Small intestine (tissue), 7 donors: ENCODE measurements at regions not wholly inside any gene's neighbourhood (a gene's known extent, or its start where the extent isn't known, plus 50 kb on each side); places are given as distances from the start of the nearest gene placed in this dataset.

Experiments
- DNase-seq, 2 donors: peaks; one replicate each; pipeline versions ENCODE4 v3.0.0 to v3.0.0-alpha.2; 2013
- FAIRE-seq: peaks from 2 replicates; lab custom pipeline; 2012; peaks lifted over from hg19 to GRCh38; lab: Jason Lieb, UNC
- H3K27ac ChIP-seq, 3 donors: one replicate each; pipeline ENCODE4 v1.5.1; 2013; ENCODE audit warnings: low read length in 2 of 3, mild to moderate bottlenecking in 2 of 3, control low read depth in 1 of 3, inconsistent platforms in 1 of 3, low read depth in 1 of 3, moderate library complexity in 1 of 3
- H3K27me3 ChIP-seq, 3 donors: one replicate each; pipeline ENCODE4 v1.6.1; 2013; ENCODE audit warnings: low read length in 3 of 3, inconsistent platforms in 1 of 3; ENCODE audit not compliant: control insufficient read depth in 3 of 3, insufficient read depth in 3 of 3
- H3K36me3 ChIP-seq, 3 donors: one replicate each; pipeline ENCODE4 v1.6.1; 2013; ENCODE audit warnings: low read length in 3 of 3, inconsistent platforms in 1 of 3, low read depth in 1 of 3, mild to moderate bottlenecking in 1 of 3, moderate library complexity in 1 of 3; ENCODE audit not compliant: control insufficient read depth in 3 of 3, insufficient read depth in 2 of 3
- H3K4me1 ChIP-seq, 3 donors: one replicate each; pipeline ENCODE4 v1.6.1; 2013; ENCODE audit warnings: low read length in 2 of 3, inconsistent platforms in 1 of 3, low read depth in 1 of 3, mild to moderate bottlenecking in 1 of 3, moderate library complexity in 1 of 3; ENCODE audit not compliant: control insufficient read depth in 3 of 3, insufficient read depth in 2 of 3
- H3K4me3 ChIP-seq, 3 donors: one replicate each; pipeline ENCODE4 v1.5.1; 2013; ENCODE audit warnings: low read length in 3 of 3, control low read depth in 1 of 3, inconsistent platforms in 1 of 3, low read depth in 1 of 3, mild to moderate bottlenecking in 1 of 3, moderate library complexity in 1 of 3
- H3K9me3 ChIP-seq, 2 donors: one replicate each; pipeline ENCODE4 v1.6.1; 2013; ENCODE audit warnings: low read depth in 1 of 2, low read length in 1 of 2; ENCODE audit not compliant: control insufficient read depth in 2 of 2, insufficient read depth in 1 of 2
- WGBS, 3 donors: extraction: QIAGEN DNeasy Blood & Tissue Kit; methylation state at CpG; one replicate each; pipeline ENCODE4 v1.1.7; 2013; 5-methylcytosine and 5-hydroxymethylcytosine counted together
- donor health status: healthy with polysubstance abuse.
- donor health status: control.
- donor health status: control.
- donor health status: Bipolar disorder and iron deficiency.
- donor health status: healthy.

DNA sequence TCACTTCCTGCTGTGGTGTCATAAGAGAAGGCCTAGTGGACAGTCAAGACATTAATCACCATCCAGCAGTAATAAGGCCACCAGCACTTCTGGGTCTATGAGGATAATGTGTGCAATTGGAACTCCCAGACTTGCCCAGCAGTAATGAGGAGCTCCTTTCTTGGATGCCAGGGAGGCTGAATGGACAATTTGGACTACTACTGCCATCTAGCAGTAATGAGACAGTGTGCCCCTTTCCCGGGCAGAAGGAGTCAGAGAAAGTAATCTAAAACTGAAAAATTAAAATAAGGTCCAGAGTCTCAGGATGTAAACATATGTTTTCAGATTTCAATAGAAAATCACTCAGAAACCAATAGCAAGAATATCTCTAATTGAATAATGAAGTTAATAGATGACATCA, 400.4 kb downstream of the CDC14C start:
- no peak for DNase-seq
- 58 to 78% (median 67%) methylated on average over 1 of the region's 1 CpG for WGBS, 3 donors
- Histone ChIP-seq H3K27ac (no peak overlapping the region), H3K4me3 (no peak overlapping the region), H3K9me3 (no peaks in the 10 kb centered on the region), H3K4me1 (no peaks in the 10 kb centered on the region), H3K27me3 (no peaks in the 10 kb centered on the region), H3K36me3 (no peaks in the 10 kb centered on the region)
- FAIRE-seq: no peak

DNA sequence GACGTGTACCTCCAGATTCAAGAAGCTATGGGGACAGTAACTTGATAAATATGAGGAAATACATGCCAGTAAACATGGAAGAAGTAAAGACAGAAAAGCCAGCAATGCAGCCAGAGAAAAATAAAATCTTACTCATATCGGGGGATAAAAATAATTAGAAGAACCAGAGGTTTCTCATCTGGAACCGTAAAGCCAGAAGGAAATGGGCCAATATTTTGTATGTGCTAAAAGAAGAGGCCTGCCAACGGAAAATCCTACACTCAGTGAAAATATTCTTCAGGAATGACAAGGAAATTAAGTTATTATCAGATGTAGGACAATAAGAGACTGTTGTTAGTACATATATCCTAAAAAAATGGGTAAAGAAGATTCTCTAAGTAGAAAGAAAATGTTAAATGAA, 401.2 kb downstream of the CDC14C start:
- Histone ChIP-seq H3K4me3 (no peak overlapping the region), H3K4me1 (no peaks in the 10 kb centered on the region), H3K36me3 (no peaks in the 10 kb centered on the region), H3K27ac (no peak overlapping the region), H3K9me3 (no peaks in the 10 kb centered on the region), H3K27me3 (no peaks in the 10 kb centered on the region)
- DNase-seq (no peak), FAIRE-seq (no peak)
- WGBS, 3 donors: 57 to 71% (median 66%) methylated on average over 4 of the region's 4 CpGs

DNA sequence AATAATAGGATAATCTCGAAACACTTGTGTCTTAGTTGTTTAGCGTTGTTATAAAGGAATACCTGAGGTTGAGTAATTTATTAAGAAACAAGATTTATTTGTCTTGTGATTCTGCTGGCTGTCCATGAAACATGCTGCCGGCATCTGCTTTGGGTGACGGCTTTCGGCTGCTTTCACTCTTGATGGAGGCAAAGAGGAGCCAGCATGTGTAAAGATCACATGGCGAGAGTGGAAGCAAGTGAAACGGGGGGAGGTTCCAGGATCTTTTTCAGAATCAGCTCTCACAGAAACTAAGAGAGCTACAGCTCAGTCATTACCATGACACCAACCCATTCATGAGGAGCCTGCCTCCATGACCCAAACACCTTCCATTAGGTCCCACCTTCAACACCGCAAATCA, 402.8 kb downstream of the CDC14C start:
- no peak for FAIRE-seq
- Histone ChIP-seq H3K27me3 (no peaks in the 10 kb centered on the region), H3K27ac (no peak overlapping the region), H3K4me3 (no peak overlapping the region), H3K36me3 (no peaks in the 10 kb centered on the region), H3K4me1 (no peaks in the 10 kb centered on the region), H3K9me3 (no peaks in the 10 kb centered on the region)
- DNase-seq: no peak
- 91% methylated on average over 8 of the region's 8 CpGs for WGBS, 3 donors

DNA sequence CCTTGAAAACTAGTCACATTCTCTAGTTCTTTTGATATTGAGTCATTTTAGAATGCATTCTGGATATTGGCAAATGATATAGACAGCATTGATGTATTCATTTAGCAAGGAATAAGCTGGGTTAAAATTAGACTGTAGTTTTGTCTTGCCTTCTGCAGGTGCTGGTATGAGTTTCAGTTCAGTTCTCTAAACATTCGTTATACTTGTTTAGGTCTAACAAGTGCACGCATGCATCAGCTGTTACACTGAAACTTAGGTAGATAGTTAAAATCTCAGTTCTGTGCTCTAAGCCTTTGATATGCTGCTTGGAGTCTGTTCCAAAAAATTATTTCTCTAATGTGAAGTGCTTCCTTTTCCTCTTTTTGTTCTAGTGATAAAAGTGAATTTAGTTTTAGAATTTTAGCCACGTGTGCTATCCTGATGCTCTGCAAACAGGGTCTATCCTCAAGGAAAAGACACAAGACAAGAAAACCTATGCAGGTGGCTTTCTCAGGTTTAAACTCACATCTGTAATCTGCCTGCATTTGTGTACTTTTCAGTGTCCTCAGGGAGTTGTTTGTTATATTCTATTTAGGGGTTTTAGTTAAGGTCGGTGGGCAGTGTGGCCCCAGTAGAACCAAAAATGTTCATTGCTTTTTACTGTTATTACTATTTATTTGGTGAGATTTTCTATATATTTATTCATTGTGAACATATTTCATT, 409.0 kb downstream of the CDC14C start:
- DNase-seq (no peak), FAIRE-seq (no peak)
- Histone ChIP-seq H3K27ac (no peak overlapping the region), H3K4me1 (no peaks in the 10 kb centered on the region), H3K27me3 (no peaks in the 10 kb centered on the region), H3K9me3 (no peaks in the 10 kb centered on the region), H3K4me3 (no peak overlapping the region), H3K36me3 (no peaks in the 10 kb centered on the region)
- WGBS, 3 donors: 63 to 78% (median 78%) methylated on average over 4 of the region's 4 CpGs

DNA sequence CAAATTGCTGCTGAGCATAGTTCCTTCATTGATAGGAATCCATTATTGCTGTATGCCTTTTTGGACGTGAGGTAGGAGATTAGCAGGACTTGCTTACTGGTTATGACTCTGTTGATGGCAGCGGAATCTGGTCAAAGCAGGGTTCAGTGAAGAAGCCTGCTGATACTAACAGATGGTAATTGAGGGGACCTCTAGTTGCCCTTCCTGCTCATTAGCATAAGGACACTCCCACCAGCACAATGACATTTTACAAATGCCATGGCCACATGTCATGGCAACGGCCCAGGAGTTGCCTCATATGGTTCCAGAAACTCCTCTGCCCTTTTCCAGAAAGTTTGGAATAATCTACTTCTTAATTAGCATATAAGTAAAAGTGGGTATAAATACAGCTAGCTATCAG, 417.5 kb downstream of the CDC14C start:
- FAIRE-seq (no peak), DNase-seq (no peak)
- H3K36me3 ChIP-seq: no peaks in the 10 kb centered on the region
- no peak overlapping the region for H3K4me3 ChIP-seq
- H3K4me1 ChIP-seq: no peaks in the 10 kb centered on the region
- no peak overlapping the region for H3K27ac ChIP-seq
- H3K27me3 ChIP-seq: no peaks in the 10 kb centered on the region
- 74 to 84% (median 80%) methylated on average over 3 of the region's 3 CpGs for WGBS, 3 donors
- no peaks in the 10 kb centered on the region for H3K9me3 ChIP-seq

DNA sequence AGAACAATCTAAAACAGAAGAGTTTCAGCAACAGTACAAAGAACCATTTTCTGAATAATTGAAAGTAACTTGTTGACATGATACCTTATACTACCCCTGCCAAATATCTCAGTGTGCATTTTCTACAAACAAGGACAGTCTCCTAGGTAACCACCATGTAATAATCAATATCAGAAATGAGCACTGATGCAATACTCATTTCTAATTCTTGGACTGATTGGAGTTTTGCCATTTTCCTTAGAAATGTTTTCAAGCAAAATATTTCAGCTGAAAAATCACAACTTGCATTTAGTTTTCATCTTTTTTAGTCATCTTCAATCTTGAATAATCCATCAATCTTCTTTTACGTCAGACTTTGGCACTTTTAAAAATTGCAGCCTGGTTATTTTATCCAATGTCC, 420.2 kb downstream of the CDC14C start:
- H3K36me3 ChIP-seq: no peaks in the 10 kb centered on the region
- WGBS, 3 donors: 83 to 91% (median 89%) methylated on average over 1 of the region's 1 CpG
- H3K4me1 ChIP-seq: no peaks in the 10 kb centered on the region
- DNase-seq (no peak), FAIRE-seq (no peak)
- H3K9me3 ChIP-seq: no peaks in the 10 kb centered on the region
- H3K27ac ChIP-seq: no peak overlapping the region
- H3K27me3 ChIP-seq: no peaks in the 10 kb centered on the region
- H3K4me3 ChIP-seq: no peak overlapping the region

DNA sequence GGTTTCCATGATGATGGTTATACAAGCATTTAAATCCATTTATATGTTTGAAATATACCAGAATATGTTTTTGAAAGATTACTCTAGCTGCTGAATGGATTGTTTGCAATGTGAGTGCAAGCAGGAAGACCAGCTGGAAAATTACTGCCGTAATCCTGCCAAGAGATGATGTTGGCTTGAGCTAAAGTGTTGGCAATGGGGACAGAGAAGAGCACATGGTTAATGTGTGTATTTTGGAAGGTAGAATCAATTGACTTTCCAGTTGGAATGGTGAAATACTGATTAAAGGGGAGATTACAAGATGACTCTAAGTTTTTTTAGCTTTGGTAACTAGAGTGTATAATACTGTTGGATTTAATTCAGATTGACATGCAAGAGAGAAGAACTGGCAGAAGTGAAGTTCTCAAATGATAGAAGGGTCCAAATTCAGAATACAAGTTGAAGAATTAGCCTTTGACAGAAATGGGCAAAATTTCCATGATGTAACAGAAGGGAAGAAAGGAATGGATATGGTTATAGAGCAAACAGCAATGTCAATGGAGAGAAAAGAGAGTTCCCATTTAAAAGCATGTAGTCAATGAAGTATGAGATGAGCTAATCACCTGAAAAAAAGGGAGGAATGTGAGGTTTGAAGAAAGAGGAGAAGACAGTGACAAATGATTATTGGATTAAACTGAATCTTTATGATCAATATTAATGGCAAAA, 422.0 kb downstream of the CDC14C start:
- H3K27me3 ChIP-seq: no peaks in the 10 kb centered on the region
- H3K4me3 ChIP-seq: no peak overlapping the region
- 69 to 84% (median 78%) methylated on average over 1 of the region's 1 CpG for WGBS, 3 donors
- H3K36me3 ChIP-seq: no peaks in the 10 kb centered on the region
- no peak overlapping the region for H3K27ac ChIP-seq
- H3K9me3 ChIP-seq: no peaks in the 10 kb centered on the region
- FAIRE-seq (no peak), DNase-seq (no peak)
- H3K4me1 ChIP-seq: no peaks in the 10 kb centered on the region

DNA sequence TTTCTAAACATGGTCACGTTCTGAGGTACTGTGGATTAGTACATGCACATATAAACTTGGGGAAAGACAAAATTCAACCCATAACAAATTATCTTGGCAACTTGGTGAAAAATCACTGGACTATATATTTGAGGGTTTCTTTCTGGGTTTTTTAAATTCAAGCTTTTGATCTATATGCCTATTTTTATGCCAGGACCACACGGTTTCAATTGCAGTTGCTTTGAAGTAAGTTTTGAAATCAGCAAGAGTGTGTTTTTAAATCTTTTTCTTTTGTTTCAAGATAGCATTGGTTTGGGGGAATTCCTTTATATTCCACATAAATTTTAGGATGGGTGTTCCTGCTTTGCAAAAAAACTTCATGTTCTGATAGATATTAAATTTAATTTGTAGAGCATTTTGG, 406.4 kb upstream of the VWC2 start:
- DNase-seq (no peak), FAIRE-seq (no peak)
- WGBS, 3 donors: 48 to 62% (median 62%) methylated on average over 2 of the region's 2 CpGs
- Histone ChIP-seq H3K27me3 (no peaks in the 10 kb centered on the region), H3K4me1 (no peaks in the 10 kb centered on the region), H3K9me3 (peaks cover 0 to 2% of the 10 kb centered on the region in 2 donors), H3K4me3 (no peak overlapping the region), H3K36me3 (no peaks in the 10 kb centered on the region), H3K27ac (no peak overlapping the region)
